DND-41 (cell line): ENCODE measurements at regions not wholly inside any gene's neighbourhood (a gene's known extent, or its start where the extent isn't known, plus 50 kb on each side); places are given as distances from the start of the nearest gene placed in this dataset.
"Not testable (repeated sequence)": the region's sequence is repeated elsewhere in the genome, so short reads cannot be mapped to it uniquely, and the experiment has no call there.

Source experiments
- EZH2 ChIP-seq: IDR thresholded peaks from 3 replicates; pipeline ENCODE4 v1.6.1; 2012; ENCODE audit warnings: borderline replicate concordance, low read depth, mild to moderate bottlenecking, moderate library complexity, low read length, inconsistent platforms; ENCODE audit not compliant: severe bottlenecking
- TF ChIP-seq, protein P1 (sequence below): IDR thresholded peaks from 2 replicates; pipeline ENCODE4 v1.5.1; 2012; ENCODE audit warnings: borderline replicate concordance, low read length, moderate library complexity, mild to moderate bottlenecking; ENCODE audit not compliant: poor library complexity, severe bottlenecking; ENCODE audit errors: extremely low read depth

DNA sequence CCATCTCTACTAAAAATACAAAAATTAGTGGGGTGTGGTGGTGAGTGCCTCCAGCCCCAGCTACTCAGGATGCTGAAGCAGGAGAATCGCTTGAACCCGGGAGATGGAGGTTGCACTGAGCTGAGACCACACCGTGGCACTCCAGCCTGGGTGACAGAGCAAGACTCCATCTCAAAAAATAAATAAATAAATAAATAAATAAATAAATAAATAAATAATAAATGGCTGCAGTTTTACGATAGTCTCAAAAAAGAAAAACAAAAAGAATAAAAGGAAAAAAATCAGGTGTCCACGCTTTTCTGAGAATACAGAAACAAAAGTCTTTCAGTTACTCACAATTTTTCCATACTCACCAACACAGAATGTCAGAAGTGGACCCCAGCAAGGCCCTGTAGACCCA is 138.4 kb downstream of the ATL2 start:
- TF ChIP-seq, protein P1, sequence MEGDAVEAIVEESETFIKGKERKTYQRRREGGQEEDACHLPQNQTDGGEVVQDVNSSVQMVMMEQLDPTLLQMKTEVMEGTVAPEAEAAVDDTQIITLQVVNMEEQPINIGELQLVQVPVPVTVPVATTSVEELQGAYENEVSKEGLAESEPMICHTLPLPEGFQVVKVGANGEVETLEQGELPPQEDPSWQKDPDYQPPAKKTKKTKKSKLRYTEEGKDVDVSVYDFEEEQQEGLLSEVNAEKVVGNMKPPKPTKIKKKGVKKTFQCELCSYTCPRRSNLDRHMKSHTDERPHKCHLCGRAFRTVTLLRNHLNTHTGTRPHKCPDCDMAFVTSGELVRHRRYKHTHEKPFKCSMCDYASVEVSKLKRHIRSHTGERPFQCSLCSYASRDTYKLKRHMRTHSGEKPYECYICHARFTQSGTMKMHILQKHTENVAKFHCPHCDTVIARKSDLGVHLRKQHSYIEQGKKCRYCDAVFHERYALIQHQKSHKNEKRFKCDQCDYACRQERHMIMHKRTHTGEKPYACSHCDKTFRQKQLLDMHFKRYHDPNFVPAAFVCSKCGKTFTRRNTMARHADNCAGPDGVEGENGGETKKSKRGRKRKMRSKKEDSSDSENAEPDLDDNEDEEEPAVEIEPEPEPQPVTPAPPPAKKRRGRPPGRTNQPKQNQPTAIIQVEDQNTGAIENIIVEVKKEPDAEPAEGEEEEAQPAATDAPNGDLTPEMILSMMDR: not testable (repeated sequence)
- TF ChIP-seq EZH2: not testable (repeated sequence)
